Tibial nerve (tissue), 4 donors: ENCODE measurements at regions not wholly inside any gene's neighbourhood (a gene's known extent, or its start where the extent isn't known, plus 50 kb on each side); places are given as distances from the start of the nearest gene placed in this dataset.

ENCODE experiments used
- EP300 ChIP-seq, 2 donors: sonication (generic); formaldehyde crosslinking; IDR thresholded peaks; one replicate each; pipeline ENCODE4 v1.6.1; 2017; ENCODE audit warnings: antibody characterized with exemption in 2 of 2, mild to moderate bottlenecking in 1 of 2
- POLR2A ChIP-seq, 2 donors: fragments of 450-650 bp; IDR thresholded peaks; one replicate each; pipeline ENCODE4 v1.6.1; 2017; ENCODE audit warnings: antibody characterized with exemption in 2 of 2, mild to moderate bottlenecking in 2 of 2, moderate library complexity in 2 of 2
- TF ChIP-seq, protein P1 (sequence below), 5 experiments: fragments of 200-600 bp in 3 of 5; fragments of 450-650 bp in 2 of 5; sonication (generic) in 3 of 5; IDR thresholded peaks; one replicate each; pipeline ENCODE4 v1.5.1; 2016 to 2019; ENCODE audit warnings: antibody characterized with exemption in 5 of 5, mild to moderate bottlenecking in 3 of 5, moderate library complexity in 2 of 5

- TF ChIP-seq, protein P1, sequence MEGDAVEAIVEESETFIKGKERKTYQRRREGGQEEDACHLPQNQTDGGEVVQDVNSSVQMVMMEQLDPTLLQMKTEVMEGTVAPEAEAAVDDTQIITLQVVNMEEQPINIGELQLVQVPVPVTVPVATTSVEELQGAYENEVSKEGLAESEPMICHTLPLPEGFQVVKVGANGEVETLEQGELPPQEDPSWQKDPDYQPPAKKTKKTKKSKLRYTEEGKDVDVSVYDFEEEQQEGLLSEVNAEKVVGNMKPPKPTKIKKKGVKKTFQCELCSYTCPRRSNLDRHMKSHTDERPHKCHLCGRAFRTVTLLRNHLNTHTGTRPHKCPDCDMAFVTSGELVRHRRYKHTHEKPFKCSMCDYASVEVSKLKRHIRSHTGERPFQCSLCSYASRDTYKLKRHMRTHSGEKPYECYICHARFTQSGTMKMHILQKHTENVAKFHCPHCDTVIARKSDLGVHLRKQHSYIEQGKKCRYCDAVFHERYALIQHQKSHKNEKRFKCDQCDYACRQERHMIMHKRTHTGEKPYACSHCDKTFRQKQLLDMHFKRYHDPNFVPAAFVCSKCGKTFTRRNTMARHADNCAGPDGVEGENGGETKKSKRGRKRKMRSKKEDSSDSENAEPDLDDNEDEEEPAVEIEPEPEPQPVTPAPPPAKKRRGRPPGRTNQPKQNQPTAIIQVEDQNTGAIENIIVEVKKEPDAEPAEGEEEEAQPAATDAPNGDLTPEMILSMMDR (IDR thresholded peaks at IDR 0.05), result no peak
- TF ChIP-seq EP300 (IDR thresholded peaks at IDR 0.05) (no peak), POLR2A (IDR thresholded peaks at IDR 0.05) (no peak)
These were observed 117.2 kb upstream of the ADCY1 start for GRCh38 chr7:45456747-45457524.
